ENCODE measurements at regions not wholly inside any gene's neighbourhood (a gene's known extent, or its start where the extent isn't known, plus 50 kb on each side); places are given as distances from the start of the nearest gene placed in this dataset.
"Not testable (repeated sequence)": the region's sequence is repeated elsewhere in the genome, so short reads cannot be mapped to it uniquely, and the experiment has no call there.

- H3K4me3 ChIP-seq (ENCODE audit: low read depth, low read length), result no peak overlapping the region
- TF ChIP-seq CTCF (conservative IDR thresholded peaks at IDR 0.05; ENCODE audit: low read depth, low read length), result no peak
- no peak for DNase-seq (ENCODE audit: low read depth)
These were observed 1156.3 kb upstream of the CRIM1 start for GRCh38 chr2:35199298-35199697.

- no peak for TF ChIP-seq CTCF (conservative IDR thresholded peaks at IDR 0.05; ENCODE audit: low read depth, low read length)
- DNase-seq (ENCODE audit: low read depth), result no peak
- no peak overlapping the region for H3K4me3 ChIP-seq (ENCODE audit: low read depth, low read length)
These were observed 1169.6 kb upstream of the CRIM1 start for GRCh38 chr2:35185861-35186412.

GRCh38 chr2:35184471-35184870, 1171.1 kb upstream of the CRIM1 start:
- H3K4me3 ChIP-seq (ENCODE audit: low read depth, low read length), result no peak overlapping the region
- no peak for TF ChIP-seq CTCF (conservative IDR thresholded peaks at IDR 0.05; ENCODE audit: low read depth, low read length)
- DNase-seq (ENCODE audit: low read depth), result no peak

- not testable (repeated sequence) for H3K4me3 ChIP-seq (ENCODE audit: low read depth, low read length); DNase-seq (ENCODE audit: low read depth)
These were observed 1178.9 kb upstream of the CRIM1 start for GRCh38 chr2:35176726-35177125.

- no peak for TF ChIP-seq CTCF (conservative IDR thresholded peaks at IDR 0.05; ENCODE audit: low read depth, low read length)
- no peak overlapping the region for H3K4me3 ChIP-seq (ENCODE audit: low read depth, low read length)
- DNase-seq (ENCODE audit: low read depth), result no peak
These were observed 1180.7 kb upstream of the CRIM1 start for GRCh38 chr2:35174845-35175244.

GRCh38 chr2:35172687-35173086, 1182.9 kb upstream of the CRIM1 start:
- no peak overlapping the region for H3K4me3 ChIP-seq (ENCODE audit: low read depth, low read length)
- no peak for TF ChIP-seq CTCF (conservative IDR thresholded peaks at IDR 0.05; ENCODE audit: low read depth, low read length)
- no peak for DNase-seq (ENCODE audit: low read depth)

GRCh38 chr2:35168351-35168750, 1187.2 kb upstream of the CRIM1 start:
- H3K4me3 ChIP-seq (ENCODE audit: low read depth, low read length), result no peak overlapping the region
- TF ChIP-seq CTCF (conservative IDR thresholded peaks at IDR 0.05; ENCODE audit: low read depth, low read length), result no peak
- no peak for DNase-seq (ENCODE audit: low read depth)
